Spleen (tissue), 11 donors: ENCODE measurements at regions not wholly inside any gene's neighbourhood (a gene's known extent, or its start where the extent isn't known, plus 50 kb on each side); places are given as distances from the start of the nearest gene placed in this dataset.
A peak's percentile ranks its signal among the peaks of the same experiment; 100 is the strongest.

Source experiments
- DNase-seq: peaks from one replicate; pipeline ENCODE4 v3.0.0-alpha.2; 2020
- H3K27ac ChIP-seq, 8 donors: fragments of 200-600 bp; sonication (generic) in 7 of 8; 1 replicate in 4 of 8; 2 replicates in 4 of 8; pipeline versions ENCODE4 v1.5.0 to v1.8.0; 2016 to 2021; ENCODE audit warnings: inconsistent platforms in 4 of 8, mild to moderate bottlenecking in 4 of 8, moderate library complexity in 1 of 8
- H3K27me3 ChIP-seq, 7 donors: fragments of 200-600 bp; sonication (generic) in 6 of 7; replicated peaks in 1 of 7; 1 replicate in 4 of 7; 2 replicates in 3 of 7; pipeline versions ENCODE4 v1.5.0 to v1.8.0; 2016 to 2021; ENCODE audit warnings: inconsistent platforms in 3 of 7, mild to moderate bottlenecking in 1 of 7
- H3K36me3 ChIP-seq, 6 donors: fragments of 200-600 bp; sonication (generic) in 5 of 6; 1 replicate in 4 of 6; 2 replicates in 2 of 6; pipeline versions ENCODE4 v1.5.0 to v1.8.0; 2016 to 2021; ENCODE audit warnings: inconsistent platforms in 2 of 6
- H3K4me1 ChIP-seq, 6 donors: fragments of 200-600 bp; sonication (generic) in 5 of 6; 1 replicate in 3 of 6; 2 replicates in 3 of 6; pipeline versions ENCODE4 v1.5.0 to v1.8.0; 2016 to 2021; ENCODE audit warnings: inconsistent platforms in 3 of 6
- H3K4me3 ChIP-seq, 8 donors: fragments of 200-600 bp; sonication (generic) in 7 of 8; 1 replicate in 4 of 8; 2 replicates in 4 of 8; pipeline versions ENCODE4 v1.5.0 to v1.8.0; 2016 to 2021; ENCODE audit warnings: inconsistent platforms in 4 of 8, mild to moderate bottlenecking in 4 of 8, moderate library complexity in 2 of 8
- H3K9me3 ChIP-seq, 8 donors: fragments of 200-600 bp; sonication (generic) in 7 of 8; 1 replicate in 4 of 8; 2 replicates in 4 of 8; pipeline versions ENCODE4 v1.5.0 to v1.8.0; 2016 to 2021; ENCODE audit warnings: inconsistent platforms in 4 of 8
- CTCF ChIP-seq, 11 experiments: fragments of 200-600 bp in 7 of 11; fragments of 450-650 bp in 4 of 11; sonication (generic) in 4 of 11; IDR thresholded peaks in 8 of 11; conservative IDR thresholded peaks in 3 of 11; 1 replicate in 7 of 11; 2 replicates in 4 of 11; pipeline versions ENCODE4 v1.4.0 to v1.8.0; 2016 to 2021; ENCODE audit warnings: antibody characterized with exemption in 11 of 11, inconsistent platforms in 4 of 11, mild to moderate bottlenecking in 1 of 11
- POLR2A ChIP-seq, 3 donors: fragments of 450-650 bp; IDR thresholded peaks; one replicate each; pipeline ENCODE4 v1.5.1; 2017; ENCODE audit warnings: antibody characterized with exemption in 3 of 3, mild to moderate bottlenecking in 1 of 3
- POLR2AphosphoS5 ChIP-seq, 3 donors: sonication (generic); formaldehyde crosslinking; IDR thresholded peaks; one replicate each; pipeline ENCODE4 v1.5.1; 2017; ENCODE audit warnings: antibody characterized with exemption in 3 of 3
- WGBS, 5 donors: extraction: QIAGEN DNeasy Blood & Tissue Kit in 3 of 5; methylation state at CpG; one replicate each; pipeline versions ENCODE4 v1.1.5 to v1.1.7; 2013 to 2018; 5-methylcytosine and 5-hydroxymethylcytosine counted together
- intact Hi-C: fragments of 100-400 bp; cut with DNase I; formaldehyde crosslinking; loops from one replicate; pipeline ENCODE4 v1.15.0; 2023; ENCODE audit warnings: low total_unique reads
- donor health status: healthy with polysubstance abuse.
- donor health status: DM: no; HTN: no; CAD: no; lungs with moderate emphysema.
- donor health status: DM: no; HTN: no; CAD: no.
- donor health status: Bipolar disorder and iron deficiency.
- donor health status: healthy.
- donor health status: DM: no; HTN: no; CAD: no.
- donor health status: DM: yes; HTN: yes; CAD: no.

- no peak for DNase-seq
- Histone ChIP-seq H3K27me3 (no peaks in the 10 kb centered on the region), H3K9me3 (no peaks in the 10 kb centered on the region), H3K36me3 (no peaks in the 10 kb centered on the region), H3K27ac (no peak overlapping the region), H3K4me1 (no peaks in the 10 kb centered on the region), H3K4me3 (no peak overlapping the region)
- TF ChIP-seq POLR2AphosphoS5 (IDR thresholded peaks at IDR 0.05), result no peak
- no peak for TF ChIP-seq CTCF (IDR thresholded peaks at IDR 0.05 in 8 of 11, conservative IDR thresholded peaks at IDR 0.05 in 3 of 11)
- TF ChIP-seq POLR2A (IDR thresholded peaks at IDR 0.05), result no peak
- WGBS, 5 donors, result 59 to 87% (median 80%) methylated on average over 2 of the region's 2 CpGs
- intact Hi-C loops, result no loop called here
Observed at GRCh38 chr9:26406676-26407075, 485.9 kb downstream of the CAAP1 start.

- peaks cover 0 to 3% (median 0%) of the 10 kb centered on the region in 8 donors for H3K9me3 ChIP-seq
- intact Hi-C loops, result no loop called here
- no peaks in the 10 kb centered on the region for H3K27me3 ChIP-seq
- TF ChIP-seq CTCF (IDR thresholded peaks at IDR 0.05 in 8 of 11, conservative IDR thresholded peaks at IDR 0.05 in 3 of 11), result no peak
- no peak for TF ChIP-seq POLR2A (IDR thresholded peaks at IDR 0.05)
- no peak for TF ChIP-seq POLR2AphosphoS5 (IDR thresholded peaks at IDR 0.05)
- WGBS, 5 donors, result 83 to 92% (median 88%) methylated on average over 4 of the region's 4 CpGs
- no peak for DNase-seq
- H3K4me3 ChIP-seq, result no peak overlapping the region
- H3K4me1 ChIP-seq, result no peaks in the 10 kb centered on the region
- H3K27ac ChIP-seq, result no peak overlapping the region
- no peaks in the 10 kb centered on the region for H3K36me3 ChIP-seq
Observed at GRCh38 chr9:26399556-26399955, 493.0 kb downstream of the CAAP1 start.

- intact Hi-C loops, result no loop called here
- H3K27me3 ChIP-seq, result no peaks in the 10 kb centered on the region
- no peak overlapping the region for H3K4me3 ChIP-seq
- H3K4me1 ChIP-seq, result no peaks in the 10 kb centered on the region
- TF ChIP-seq POLR2A (IDR thresholded peaks at IDR 0.05) (no peak), CTCF (IDR thresholded peaks at IDR 0.05 in 8 of 11, conservative IDR thresholded peaks at IDR 0.05 in 3 of 11) (no peak), POLR2AphosphoS5 (IDR thresholded peaks at IDR 0.05) (no peak)
- H3K36me3 ChIP-seq, result no peaks in the 10 kb centered on the region
- no peak overlapping the region for H3K27ac ChIP-seq
- H3K9me3 ChIP-seq, result peaks cover 0 to 36% (median 20%) of the 10 kb centered on the region in 8 donors
- DNase-seq, result peak; percentile 67
- 84 to 100% (median 88%) methylated on average over 1 of the region's 1 CpG for WGBS, 5 donors
Observed at GRCh38 chr9:26394025-26394424, 498.6 kb downstream of the CAAP1 start.

- H3K27ac ChIP-seq, result no peak overlapping the region
- no peaks in the 10 kb centered on the region for H3K27me3 ChIP-seq
- H3K36me3 ChIP-seq, result no peaks in the 10 kb centered on the region
- no peak for DNase-seq
- peaks cover 0 to 41% (median 23%) of the 10 kb centered on the region in 8 donors for H3K9me3 ChIP-seq
- no peak for TF ChIP-seq CTCF (IDR thresholded peaks at IDR 0.05 in 8 of 11, conservative IDR thresholded peaks at IDR 0.05 in 3 of 11)
- TF ChIP-seq POLR2A (IDR thresholded peaks at IDR 0.05), result no peak
- TF ChIP-seq POLR2AphosphoS5 (IDR thresholded peaks at IDR 0.05), result no peak
- no peak overlapping the region for H3K4me3 ChIP-seq
- intact Hi-C loops, result no loop called here
- H3K4me1 ChIP-seq, result no peaks in the 10 kb centered on the region
Observed at GRCh38 chr9:26392639-26393038, 500.0 kb downstream of the CAAP1 start.
